Left hindlimb (tissue), 1 donor: ENCODE measurements at regions not wholly inside any gene's neighbourhood (a gene's known extent, or its start where the extent isn't known, plus 50 kb on each side); places are given as distances from the start of the nearest gene placed in this dataset.
A peak's percentile ranks its signal among the peaks of the same experiment; 100 is the strongest.
"Not testable (repeated sequence)": the region's sequence is repeated elsewhere in the genome, so short reads cannot be mapped to it uniquely, and the experiment has no call there.

Source experiments
- DNase-seq: peaks from one replicate; pipeline ENCODE4 v3.0.0-alpha.2; 2018

DNA sequence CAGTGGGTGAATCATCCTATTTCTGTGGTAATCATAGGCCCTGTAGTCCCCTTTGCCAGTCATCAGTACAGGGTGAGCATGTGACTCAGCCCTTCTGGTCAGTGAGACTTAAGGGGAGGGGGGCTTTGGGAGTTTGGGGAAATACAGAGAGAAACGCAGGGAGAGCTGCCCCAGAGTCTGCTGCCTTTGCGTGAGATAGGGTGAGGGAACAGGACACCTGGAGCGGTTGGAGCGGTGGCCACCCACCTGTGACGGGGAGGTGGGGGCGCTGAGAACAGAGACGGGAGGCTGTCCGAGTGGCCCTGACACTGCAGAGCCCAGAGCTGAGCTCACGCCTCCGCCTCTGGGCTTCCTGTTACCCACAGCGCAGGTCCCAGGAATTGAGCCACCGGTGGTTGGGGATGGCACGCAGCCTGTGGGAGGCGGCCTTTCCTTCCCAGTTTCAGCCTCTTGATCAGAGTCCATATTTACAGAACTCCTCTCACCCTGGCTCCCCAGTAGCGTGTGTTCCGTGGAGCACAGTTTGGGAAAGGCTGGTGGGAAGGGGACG is 92.0 kb upstream of the ERCC6L2 start:
- no peak for DNase-seq

DNA sequence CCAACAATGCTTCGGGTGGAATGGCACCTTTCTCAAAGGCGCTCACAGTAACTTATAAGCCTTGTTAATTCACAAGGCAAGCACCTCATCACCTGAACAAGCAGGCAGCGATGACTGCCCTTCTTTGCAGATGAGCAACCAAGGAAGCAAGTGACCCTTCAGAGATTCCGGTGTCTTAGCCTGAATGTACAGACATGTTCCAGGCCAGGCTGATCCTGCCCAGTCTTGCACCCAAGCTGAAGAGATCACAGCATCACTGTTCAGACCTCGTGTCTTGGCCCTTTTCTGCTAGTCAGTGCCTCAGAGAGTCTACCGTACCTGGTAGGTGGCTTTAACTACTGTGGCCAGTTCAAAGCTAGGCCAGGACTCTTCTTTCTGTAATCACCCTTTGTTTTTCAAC is 94.7 kb upstream of the ERCC6L2 start:
- no peak for DNase-seq

DNA sequence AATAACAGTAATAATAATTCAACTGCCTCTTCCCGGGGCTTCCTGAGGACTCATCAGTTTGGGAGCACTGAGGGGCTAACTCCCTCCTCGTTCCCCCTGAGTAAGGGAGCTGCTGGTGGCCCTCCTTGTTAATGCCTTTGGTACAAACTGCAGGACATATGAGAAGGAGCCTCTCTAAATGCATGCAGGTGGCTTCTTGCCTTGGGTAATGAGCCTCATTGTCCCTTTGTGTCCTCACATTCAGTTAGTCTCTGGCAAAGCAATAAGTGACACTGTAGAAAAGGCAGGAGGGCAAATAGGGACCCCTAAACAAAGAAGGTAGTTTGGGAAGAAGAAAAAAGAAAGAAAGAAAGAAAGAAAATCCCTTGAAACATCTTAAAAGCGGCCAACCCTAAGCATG is 95.4 kb upstream of the ERCC6L2 start:
- DNase-seq = no peak

DNA sequence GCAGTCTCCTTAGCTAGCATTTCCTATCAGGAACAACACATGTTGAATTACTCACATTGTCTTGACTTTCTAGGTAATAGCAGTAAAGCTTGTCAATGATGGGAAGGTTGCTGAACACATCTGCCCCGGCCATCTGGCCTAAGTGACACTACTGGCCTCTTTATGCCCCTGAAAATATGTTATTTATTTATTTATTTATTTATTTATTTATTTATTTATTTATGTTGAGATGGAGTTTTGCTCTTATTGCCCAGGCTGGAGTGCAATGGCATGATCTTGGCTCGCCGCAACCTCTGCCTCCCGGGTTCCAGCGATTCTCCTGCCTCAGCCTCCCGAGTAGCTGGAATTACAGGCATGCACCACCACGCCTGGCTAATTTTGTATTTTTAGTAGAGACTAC is 95.9 kb upstream of the ERCC6L2 start:
- DNase-seq = not testable (repeated sequence)

DNA sequence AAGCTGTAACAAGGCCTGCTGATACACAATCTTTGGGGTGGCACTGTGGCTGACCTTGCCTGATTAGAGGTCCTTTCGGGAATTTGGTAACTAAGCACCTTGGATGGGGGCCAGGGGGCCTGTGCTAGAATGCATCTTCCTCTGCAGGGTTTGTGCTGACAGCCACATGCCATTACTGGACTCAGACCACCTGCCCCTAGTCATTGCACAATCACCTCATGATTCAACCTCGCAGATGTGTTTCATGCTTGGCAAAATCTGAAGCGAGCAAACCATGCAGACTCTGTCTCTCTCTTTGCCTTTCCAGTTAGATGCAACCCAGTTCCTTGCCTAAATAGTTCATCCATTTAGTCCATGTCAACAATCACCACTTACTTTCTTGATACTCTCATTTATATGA is 96.5 kb upstream of the ERCC6L2 start:
- DNase-seq = no peak

DNA sequence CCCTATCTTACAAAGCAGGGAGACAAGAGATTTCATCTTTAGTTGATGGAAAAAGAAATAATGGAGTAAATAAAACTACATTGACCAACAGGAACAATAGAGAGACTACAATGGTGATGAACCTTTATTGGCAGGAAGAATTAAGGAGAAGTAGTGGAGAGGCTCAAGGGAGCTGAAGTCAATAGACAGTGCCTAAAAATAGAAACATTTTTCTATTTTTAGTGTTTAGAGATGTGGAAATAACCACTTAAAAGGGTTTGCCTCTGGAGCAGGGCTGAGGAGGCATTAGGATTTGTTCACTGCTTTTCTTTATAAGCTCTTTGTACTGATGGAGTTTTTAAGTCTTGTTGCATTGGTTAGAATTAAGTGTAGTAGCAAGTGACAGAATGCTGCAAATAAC is 98.4 kb upstream of the ERCC6L2 start:
- no peak for DNase-seq

DNA sequence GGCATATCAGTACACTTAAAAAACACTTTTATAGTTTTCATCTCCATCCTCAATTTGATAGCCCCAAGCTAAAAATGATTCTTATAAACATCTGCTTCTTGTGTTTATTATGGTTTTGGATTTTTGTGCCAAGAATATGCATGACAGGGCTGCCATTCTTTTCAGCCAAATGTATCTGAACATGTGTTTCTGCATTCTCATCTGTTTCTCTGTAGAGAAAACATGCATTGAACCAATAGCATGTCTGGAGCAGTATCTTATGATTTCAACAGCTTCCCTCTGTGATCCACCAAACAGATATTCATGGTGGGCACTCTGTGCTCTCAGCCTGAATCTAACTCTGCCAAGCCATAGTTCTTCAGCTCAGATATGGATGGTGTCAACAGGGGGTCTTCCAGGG is 99.3 kb upstream of the ERCC6L2 start:
- DNase-seq = no peak

DNA sequence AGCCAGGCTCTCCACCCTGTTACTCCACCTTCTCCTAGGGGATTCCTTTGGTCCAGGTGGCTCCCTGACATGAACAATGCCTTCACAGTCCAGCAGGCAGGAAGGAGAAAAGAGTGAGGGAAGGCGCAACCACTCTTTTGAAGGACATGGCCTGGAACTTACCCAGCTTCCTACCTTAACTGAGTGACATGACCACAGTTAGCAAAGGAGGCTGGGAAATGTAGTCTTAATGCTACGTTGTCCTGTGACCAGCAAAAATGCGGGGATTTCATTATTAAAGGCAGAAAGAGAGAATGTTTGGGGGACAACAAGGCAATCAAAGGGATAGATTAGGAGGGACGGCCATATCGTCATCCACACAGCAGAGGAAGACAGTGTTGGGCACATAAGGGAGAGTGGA is 100.3 kb upstream of the ERCC6L2 start:
- no peak for DNase-seq

DNA sequence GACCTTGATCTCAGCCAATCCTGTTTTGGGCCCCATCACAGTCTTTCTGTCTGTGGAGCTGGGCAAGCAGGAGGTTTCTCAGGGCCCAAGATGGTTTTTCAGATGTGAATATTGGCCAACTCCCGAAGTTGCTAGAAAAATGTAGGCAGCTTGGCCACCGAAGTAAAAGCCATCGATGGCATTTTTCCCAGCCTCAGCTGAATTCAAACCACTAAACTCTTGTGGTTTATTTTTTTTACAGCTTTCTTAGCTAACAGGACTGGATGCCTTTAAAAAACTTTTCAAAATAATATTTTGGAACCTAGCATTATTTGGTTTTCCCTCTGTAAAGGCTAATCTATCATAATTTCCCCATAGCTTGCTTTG is 102.5 kb upstream of the ERCC6L2 start:
- DNase-seq = no peak

DNA sequence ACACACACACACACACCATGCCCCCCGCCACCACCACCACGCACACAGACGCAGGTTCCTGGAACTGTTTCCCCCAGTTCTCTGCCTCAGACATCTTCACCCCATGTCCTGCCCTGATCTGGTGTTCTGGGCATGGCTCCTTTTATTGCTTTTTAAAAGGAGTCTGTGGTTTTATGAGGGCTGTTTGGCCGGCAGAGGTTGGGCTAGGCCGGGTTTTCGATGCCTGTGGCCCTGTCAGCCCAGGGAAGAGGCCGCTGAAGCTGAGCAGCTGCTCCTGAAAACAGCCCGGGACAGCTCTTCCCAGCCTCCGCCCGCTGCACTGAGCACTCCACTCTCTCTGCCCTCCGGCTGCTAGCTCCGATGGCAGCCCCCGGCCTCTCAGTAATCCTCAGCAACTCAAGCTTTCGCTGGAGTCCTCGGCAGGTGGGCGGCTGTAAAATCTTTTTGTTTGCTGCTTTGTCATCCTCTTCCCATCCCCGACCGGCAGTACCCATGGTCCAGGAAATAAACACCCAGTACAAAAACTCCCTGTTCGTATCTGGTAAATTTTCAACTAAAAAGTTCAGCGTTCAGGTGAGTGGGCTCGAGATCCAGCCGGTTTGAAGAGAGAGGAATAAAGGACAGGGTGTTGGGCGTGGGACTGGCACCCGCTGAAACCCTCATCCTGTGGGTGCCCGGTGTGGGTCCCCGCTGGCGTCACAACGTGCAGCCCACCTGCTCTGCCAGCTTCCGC is 103.0 kb upstream of the ERCC6L2 start:
- DNase-seq = peak; percentile 84

DNA sequence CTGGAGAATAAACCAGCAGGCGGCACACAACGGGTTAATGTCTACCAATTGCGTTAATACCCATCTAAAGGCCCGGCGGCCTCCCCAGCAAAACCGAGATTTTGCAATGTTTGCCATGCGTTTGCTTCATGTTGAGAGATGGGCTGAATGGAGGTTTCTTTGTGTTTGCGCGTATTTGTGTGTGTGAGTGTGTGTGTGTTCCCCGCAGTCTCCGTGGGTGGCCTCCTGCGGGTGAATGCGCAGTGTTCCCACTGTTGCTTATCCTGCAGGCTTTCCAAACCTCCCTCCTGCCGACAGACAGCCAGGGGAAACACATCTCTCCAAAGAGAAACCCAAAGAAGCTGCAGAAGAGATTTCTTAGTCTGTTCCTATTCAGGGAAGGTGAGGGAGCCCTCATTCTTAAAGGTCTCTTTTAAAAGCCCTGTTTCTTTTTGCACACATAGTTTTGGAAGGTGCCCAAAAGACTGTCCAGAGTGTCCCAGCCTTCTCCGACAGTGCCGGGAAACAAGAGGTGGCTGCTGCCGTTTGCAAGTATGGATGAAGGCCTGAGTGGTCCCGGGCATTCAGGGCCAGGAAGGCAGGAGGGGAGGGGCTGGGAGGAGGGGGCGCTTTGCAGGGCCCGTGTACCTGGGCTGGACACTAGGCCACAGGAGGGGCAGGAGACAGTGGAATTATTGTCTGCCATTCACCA is 103.8 kb upstream of the ERCC6L2 start:
- DNase-seq = peak; percentile 68

DNA sequence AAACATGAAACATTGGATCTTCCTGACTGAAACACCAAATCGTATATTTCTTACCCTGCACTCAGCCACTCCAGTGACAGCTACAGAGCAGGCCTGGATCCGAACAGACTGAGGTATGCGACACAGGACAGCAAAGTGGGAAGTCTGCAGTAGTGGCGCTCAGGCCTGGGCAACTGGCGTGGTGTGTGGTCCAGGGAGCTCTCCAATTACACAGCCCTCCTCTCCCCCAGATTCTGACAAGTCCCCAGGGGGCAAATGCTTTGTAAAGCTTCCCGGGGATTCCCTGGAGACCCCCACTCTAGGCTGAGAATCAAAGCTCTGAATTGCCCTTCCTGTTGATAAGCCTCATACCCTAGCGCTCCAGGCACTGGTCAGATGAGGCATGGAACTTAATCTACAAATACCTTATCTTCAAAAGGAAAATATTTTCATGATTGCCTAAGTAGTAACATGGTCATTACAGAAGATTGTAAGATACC is 104.8 kb upstream of the ERCC6L2 start:
- DNase-seq = no peak

DNA sequence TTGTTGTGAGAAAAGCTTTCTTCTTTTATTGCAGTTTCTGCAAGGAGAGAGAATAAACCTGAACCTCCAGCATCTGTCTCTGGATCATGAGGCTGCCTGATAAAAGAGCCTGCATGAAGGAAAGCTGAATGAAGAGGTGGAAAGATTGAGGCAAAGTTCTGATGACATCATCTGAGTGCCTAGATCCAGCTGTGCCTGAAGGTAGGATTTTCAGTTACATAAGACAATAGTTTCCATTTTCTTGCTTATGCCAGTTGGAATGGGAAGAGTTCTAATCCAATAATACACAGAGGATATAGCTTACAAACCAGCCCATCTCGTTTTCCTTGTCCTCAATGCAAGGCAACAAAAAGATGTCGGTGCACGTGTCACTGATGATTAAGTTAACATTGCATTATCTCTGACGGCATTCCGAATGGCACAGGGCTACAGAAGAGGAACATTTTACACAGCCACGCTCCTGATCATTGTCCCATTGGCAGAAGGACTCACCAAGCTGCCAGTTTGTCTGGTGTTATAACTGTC is 105.5 kb upstream of the ERCC6L2 start:
- DNase-seq = no peak

DNA sequence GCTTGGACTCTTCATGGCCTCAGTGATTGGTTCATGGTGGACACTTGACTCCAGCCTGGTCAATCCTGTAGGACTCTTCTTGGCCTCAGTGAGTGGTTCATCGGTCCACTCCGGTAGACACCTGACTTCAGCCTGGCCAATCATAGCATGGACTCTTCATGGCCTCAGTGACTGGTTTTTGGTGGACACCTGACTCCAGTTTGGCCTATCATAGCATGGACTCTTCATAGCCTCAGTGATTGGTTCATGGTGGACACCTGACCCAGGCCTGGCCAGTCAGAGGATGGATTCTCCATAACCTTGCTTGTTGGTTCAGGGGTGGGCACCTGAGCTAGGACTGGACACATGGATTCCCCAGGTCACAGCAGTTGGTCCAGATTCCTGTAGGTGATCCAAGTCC is 106.0 kb upstream of the ERCC6L2 start:
- no peak for DNase-seq

DNA sequence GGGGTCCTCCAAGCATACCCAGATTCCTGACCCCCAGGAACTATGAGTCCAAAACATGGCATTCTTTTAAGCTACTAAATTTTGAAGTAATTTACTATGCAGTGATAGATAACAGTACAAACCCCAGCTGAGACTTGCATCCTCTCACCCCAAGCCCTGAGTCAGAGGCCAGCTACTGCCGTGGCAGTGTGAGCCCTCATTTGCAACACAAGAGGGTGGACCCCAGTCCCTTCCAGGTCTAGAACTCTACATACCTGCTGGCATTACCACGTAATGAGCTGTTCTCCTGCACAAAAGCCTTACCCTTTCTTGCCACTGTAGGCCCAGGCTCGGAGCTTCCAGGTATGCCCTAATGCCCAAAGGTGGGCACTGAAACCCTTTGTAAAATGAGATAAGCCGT is 108.6 kb upstream of the ERCC6L2 start:
- DNase-seq = no peak

DNA sequence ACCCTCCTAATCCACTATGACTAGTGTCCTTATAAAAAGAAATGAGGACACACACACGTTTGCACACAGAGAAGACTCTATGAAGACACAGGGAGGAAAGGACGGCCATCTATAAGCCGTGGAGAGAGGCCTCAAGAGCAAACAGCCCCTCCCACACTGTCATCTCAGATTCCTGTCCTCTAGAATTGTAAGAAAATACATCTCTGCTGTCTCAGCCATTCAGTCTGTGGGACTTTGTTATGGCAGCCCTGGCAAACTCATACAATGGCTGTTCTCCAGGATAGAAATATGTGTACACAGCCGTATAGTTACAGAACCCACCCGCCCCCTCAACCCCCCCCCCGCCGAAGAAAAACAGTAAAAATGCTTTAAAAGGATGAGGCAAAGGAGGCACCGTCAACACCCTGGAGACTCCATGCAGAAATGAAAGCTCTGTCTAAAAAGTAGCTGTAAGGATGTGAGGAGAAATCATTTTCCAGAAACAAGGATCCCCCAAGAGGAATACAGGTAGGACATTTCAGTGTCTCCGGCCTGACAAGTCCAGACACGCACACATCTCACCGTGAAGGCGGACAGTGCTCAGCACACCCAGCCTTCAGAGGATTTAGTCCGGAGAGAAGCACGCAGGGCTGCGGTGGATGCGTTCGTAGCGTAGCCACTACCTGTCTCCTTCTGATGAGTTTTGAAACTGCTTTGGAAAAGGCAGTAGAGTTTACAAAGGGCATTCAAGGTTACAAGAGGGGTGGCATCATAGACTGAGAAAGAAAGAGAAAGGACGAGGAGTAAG is 110.8 kb upstream of the ERCC6L2 start:
- DNase-seq = no peak

DNA sequence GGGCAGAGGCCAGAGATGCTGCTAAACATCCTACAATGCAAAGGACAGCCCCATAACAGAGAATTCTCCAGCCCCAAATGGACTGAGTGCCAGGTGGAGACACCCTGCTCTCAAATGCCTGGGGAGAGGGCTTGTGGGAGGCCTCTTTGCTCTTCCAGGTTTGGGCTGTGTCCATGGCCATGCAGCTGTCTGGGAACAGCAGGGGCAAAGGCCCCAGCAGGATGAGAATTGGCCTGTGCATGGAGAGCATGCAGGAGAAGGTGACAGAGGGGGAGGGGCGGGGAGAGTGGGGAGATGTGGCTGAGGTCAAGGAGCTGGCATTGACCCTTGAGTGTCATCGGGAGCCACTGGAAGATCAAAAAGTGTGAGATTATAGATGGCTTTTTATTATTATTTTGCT is 111.5 kb upstream of the ERCC6L2 start:
- no peak for DNase-seq

DNA sequence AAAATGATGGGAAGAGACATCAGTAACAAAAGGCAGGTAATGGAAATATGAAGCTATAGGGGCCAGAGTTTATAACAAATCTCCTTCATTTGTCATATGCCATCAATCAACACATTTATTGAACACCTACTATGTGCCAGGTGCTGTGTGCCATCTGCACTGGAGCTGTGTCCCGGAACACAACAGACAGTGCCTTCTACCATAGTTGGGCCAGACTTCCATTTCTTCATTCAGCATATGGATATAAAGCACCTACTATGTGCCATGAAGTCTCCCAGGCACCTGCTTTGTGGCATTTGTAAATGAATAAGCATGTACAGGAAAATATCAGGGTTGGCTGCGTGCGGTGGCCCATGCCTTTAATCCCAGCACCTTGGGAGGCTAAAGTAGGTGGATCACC is 112.5 kb upstream of the ERCC6L2 start:
- DNase-seq = no peak

DNA sequence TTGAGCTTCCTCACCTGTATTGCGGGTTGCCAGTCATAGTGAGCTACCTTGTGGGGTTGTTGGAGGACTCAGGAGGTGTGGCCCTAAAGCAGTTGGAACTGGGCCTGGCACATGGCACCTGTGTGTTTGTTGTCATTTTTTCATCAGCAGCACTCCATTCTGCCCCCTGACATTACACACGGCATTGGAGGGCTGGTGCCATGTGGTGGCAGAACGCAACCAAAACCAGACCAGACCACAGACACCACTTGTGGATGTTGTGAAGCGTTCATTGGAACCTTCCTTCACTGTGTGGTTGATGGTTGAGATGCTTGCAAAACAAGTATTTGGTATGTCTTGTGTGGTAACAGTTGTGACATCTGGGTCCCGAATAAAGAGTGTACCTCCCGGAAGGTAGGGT is 113.2 kb upstream of the ERCC6L2 start:
- no peak for DNase-seq

DNA sequence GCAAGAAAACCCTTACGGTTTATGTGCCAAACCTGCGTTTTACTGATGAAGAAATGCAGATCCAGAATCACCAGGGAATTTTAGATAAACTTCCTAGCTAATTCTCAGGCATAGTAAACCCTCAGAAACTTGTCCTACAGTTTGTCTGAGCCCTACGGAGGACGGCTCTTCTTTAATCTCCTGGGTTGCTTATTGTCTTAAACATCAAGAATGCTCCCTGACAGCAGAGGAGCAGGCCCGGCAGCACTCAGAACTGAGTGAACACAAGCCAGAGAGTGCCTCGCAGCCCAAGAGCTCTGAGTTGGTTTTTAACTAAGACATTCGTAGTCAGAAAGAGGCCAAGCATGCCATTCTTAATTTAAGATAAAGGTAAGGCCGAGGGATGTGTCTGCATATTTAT is 114.7 kb upstream of the ERCC6L2 start:
- DNase-seq = no peak

DNA sequence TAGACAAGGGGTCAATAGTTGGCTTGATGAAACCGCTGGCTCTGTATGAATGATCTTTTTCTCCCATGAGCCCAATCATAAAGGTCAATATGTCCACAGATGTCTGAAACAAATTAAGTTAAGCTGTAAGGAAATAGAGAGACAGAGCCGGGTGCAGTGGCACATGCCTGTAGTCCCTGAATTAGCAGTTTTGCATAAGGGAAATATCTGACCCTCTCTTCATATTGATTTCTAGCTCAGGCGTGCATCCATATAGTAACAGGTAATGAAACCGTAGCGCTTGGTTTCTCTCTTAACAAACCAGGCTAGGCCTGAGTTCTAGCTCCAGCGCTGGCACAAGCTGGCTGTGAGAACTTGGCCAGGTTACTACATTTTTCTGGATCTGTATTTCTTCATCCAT is 118.1 kb upstream of the ERCC6L2 start:
- DNase-seq = no peak

DNA sequence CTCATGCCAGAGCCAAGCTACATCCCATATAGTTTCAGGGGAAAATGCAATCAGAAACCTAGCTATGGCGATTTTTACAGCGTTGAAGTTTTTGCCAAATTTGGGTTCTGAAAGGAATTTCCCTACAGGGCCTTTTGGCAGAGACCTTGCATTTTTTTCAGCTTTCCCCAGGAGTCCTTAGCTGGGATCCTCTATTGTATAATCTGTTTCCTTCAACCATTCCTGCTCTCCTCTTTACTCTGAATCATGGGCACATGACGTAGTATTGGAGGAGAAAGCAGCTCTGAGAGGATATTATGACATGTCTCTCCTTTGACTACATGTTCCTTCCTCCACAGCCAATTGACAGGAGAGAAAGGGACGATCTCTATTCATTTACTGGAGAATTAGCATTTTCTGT is 118.5 kb upstream of the ERCC6L2 start:
- no peak for DNase-seq

DNA sequence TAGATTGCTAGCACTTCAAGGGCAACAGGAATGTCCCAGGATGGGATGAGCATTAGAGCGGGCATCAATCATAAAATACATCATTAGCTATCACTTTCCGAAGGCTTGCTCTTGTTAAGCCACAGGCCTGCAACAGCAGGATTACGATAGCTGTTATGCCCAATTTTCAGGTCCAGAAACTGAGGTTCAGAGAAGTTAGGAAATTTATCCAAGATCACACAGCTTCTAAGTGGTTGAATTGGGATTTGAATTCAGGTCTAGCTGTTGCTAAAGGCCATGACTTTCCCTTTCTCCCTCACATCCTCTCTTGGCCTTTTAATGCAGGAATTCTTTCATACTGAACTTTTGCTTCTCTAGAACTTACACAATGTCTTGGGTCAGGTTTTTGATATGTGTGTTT is 119.4 kb upstream of the ERCC6L2 start:
- DNase-seq = no peak

DNA sequence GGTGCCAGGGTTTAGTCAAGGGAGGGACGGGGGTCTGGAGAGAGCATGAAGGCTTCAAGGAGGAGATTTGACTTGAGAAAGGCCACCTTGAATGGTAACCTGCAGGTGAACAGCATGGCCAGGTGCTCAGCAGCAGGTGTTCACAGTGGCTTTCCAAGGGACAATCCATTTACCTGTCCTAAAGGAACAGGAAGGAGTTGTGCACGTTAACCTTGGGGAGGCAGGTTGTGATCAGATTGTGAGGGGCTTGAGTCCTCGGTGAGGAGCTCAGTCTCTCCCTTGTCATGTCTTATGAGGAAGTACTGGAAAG is 120.1 kb upstream of the ERCC6L2 start:
- no peak for DNase-seq
